HepG2 (cell line): ENCODE measurements at regions not wholly inside any gene's neighbourhood (a gene's known extent, or its start where the extent isn't known, plus 50 kb on each side); places are given as distances from the start of the nearest gene placed in this dataset.

Experiments used
- ATAC-seq: fragments of 200-7000 bp; cut with Tn5 transposase; 3 replicates; pipeline ENCODE4 v1.9.1; 2020; ENCODE audit warnings: mild to moderate bottlenecking, moderate library complexity
- BruUV-seq: library from RNA; stranded (reverse); fragments of 400-500 nt; replicated peaks from 2 replicates; lab custom pipeline; 2021; lab: Mats Ljungman, UMichigan
- CTCF ChIA-PET: fragments of 300-600 bp; formaldehyde crosslinking; extraction: SDS; loops from one replicate; lab custom pipeline; 2021; ENCODE audit warnings: low total read pairs, inconsistent platforms, low intra/inter-chr PET ratio; lab: Yijun Ruan, JAX
- POLR2A ChIA-PET: fragments of 350-600 bp; sonication (Branson Sonifier 250); formaldehyde crosslinking; loops from one replicate; lab custom pipeline; 2020; ENCODE audit warnings: antibody characterized with exemption, inconsistent platforms; lab: Yijun Ruan, JAX
- DNase-seq: peaks from one replicate; pipeline ENCODE4 v3.0.0-alpha.2; 2015; ENCODE audit warnings: low spot score
- FAIRE-seq: peaks from 3 replicates; lab custom pipeline; 2011; peaks lifted over from hg19 to GRCh38; lab: Jason Lieb, UNC
- H2AFZ ChIP-seq: one replicate; pipeline ENCODE4 v1.6.1; 2011; ENCODE audit warnings: low read length, inconsistent platforms
- H3K27ac ChIP-seq: fragments of 300-600 bp; 3 replicates; pipeline ENCODE4 v1.8.0; 2011; ENCODE audit warnings: mixed run types, mild to moderate bottlenecking, mixed read lengths, low read length, inconsistent platforms; ENCODE audit not compliant: insufficient read depth; ENCODE audit errors: extremely low read length
- H3K27me3 ChIP-seq, 2 experiments: fragments of 200-600 bp in 1 of 2; 2 replicates in 1 of 2; 3 replicates in 1 of 2; pipeline versions ENCODE4 v1.6.0 to v1.8.0; 2011; ENCODE audit warnings: low read length in 2 of 2, mild to moderate bottlenecking in 2 of 2, moderate library complexity in 2 of 2, inconsistent platforms in 1 of 2; ENCODE audit not compliant: insufficient read depth in 2 of 2, control insufficient read depth in 1 of 2
- H3K36me3 ChIP-seq, 2 experiments: fragments of 200-600 bp in 1 of 2; replicated peaks in 1 of 2; 2 replicates in 1 of 2; 3 replicates in 1 of 2; pipeline versions ENCODE4 v1.5.1 to v1.8.0; 2011; ENCODE audit warnings: low read length in 2 of 2, inconsistent platforms in 1 of 2; ENCODE audit not compliant: insufficient read depth in 2 of 2, control insufficient read depth in 1 of 2
- H3K4me1 ChIP-seq: 2 replicates; pipeline ENCODE4 v1.5.1; 2012; ENCODE audit warnings: low read length, inconsistent platforms; ENCODE audit not compliant: insufficient read depth
- H3K4me2 ChIP-seq: 2 replicates; pipeline ENCODE4 v1.6.0; 2011; ENCODE audit warnings: low read depth, low read length, inconsistent platforms
- H3K4me3 ChIP-seq, 3 experiments: fragments of 200-600 bp in 1 of 3; sonication (generic), shearing (Covaris generic) in 1 of 3; replicated peaks in 1 of 3; 2 replicates each; pipeline ENCODE4 v1.5.1; 2011 to 2016; ENCODE audit warnings: low read length in 3 of 3, inconsistent platforms in 2 of 3, low read depth in 2 of 3, mild to moderate bottlenecking in 2 of 3, control low read depth in 1 of 3, mixed read lengths in 1 of 3; ENCODE audit not compliant: insufficient read depth in 1 of 3
- H3K79me2 ChIP-seq: one replicate; pipeline ENCODE4 v1.6.1; 2011; ENCODE audit warnings: low read length, inconsistent platforms; ENCODE audit not compliant: insufficient read depth
- H3K9ac ChIP-seq: 2 replicates; pipeline ENCODE4 v1.6.0; 2011; ENCODE audit warnings: mild to moderate bottlenecking, low read depth, low read length, inconsistent platforms; ENCODE audit not compliant: insufficient read depth
- H3K9me3 ChIP-seq: 2 replicates; pipeline ENCODE4 v1.5.1; 2012; ENCODE audit warnings: mild to moderate bottlenecking, low read length
- H4K20me1 ChIP-seq: 2 replicates; pipeline ENCODE4 v1.6.0; 2011; ENCODE audit warnings: inconsistent platforms, mild to moderate bottlenecking, low read length, moderate library complexity; ENCODE audit not compliant: insufficient read depth
- AKAP8 ChIP-seq: sonication (generic); formaldehyde crosslinking; IDR thresholded peaks from 2 replicates; pipeline ENCODE4 v1.5.1; 2020; ENCODE audit warnings: mild to moderate bottlenecking, missing genetic modification reagents
- KLF9 ChIP-seq: IDR thresholded peaks from 2 replicates; pipeline ENCODE4 v1.6.1; 2016; ENCODE audit warnings: low read depth
- MAFF ChIP-seq: IDR thresholded peaks from 2 replicates; pipeline ENCODE4 v1.6.1; 2011; ENCODE audit warnings: low read depth, low read length, improper control_type of control experiment
- MAFK ChIP-seq, 2 experiments: IDR thresholded peaks in 1 of 2; conservative IDR thresholded peaks in 1 of 2; 2 replicates each; pipeline ENCODE4 v1.6.1; 2011; ENCODE audit warnings: improper control_type of control experiment in 2 of 2, low read length in 2 of 2
- SMARCC2 ChIP-seq: fragments of 450-650 bp; IDR thresholded peaks from 2 replicates; pipeline ENCODE4 v1.6.1; 2017; ENCODE audit warnings: antibody characterized with exemption, mild to moderate bottlenecking
- SRF ChIP-seq: IDR thresholded peaks from 2 replicates; pipeline ENCODE4 v1.6.1; 2011; ENCODE audit warnings: mild to moderate bottlenecking, low read depth, low read length, moderate library complexity
- ZBED4 ChIP-seq: sonication (generic); formaldehyde crosslinking; IDR thresholded peaks from 2 replicates; pipeline ENCODE4 v1.4.0; 2020; ENCODE audit warnings: missing genetic modification reagents, borderline replicate concordance
- ZNF101 ChIP-seq: sonication (generic); formaldehyde crosslinking; IDR thresholded peaks from 2 replicates; pipeline ENCODE4 v1.4.0; 2020; ENCODE audit warnings: mild to moderate bottlenecking, low read depth, missing genetic modification reagents, borderline replicate concordance
- ZNF510 ChIP-seq: sonication (generic); formaldehyde crosslinking; IDR thresholded peaks from 2 replicates; pipeline ENCODE4 v1.4.0; 2020; ENCODE audit warnings: low read depth, mild to moderate bottlenecking, missing genetic modification reagents
- ZNF737 ChIP-seq: sonication (generic); formaldehyde crosslinking; IDR thresholded peaks from 2 replicates; pipeline ENCODE4 v1.5.0; 2020; ENCODE audit warnings: missing genetic modification reagents, mild to moderate bottlenecking, borderline replicate concordance
- WGBS: methylation state at CpG from one replicate; pipeline ENCODE4 v1.1.6; 2017; ENCODE audit warnings: low lambda C conversion rate; 5-methylcytosine and 5-hydroxymethylcytosine counted together
- in situ Hi-C: cut with HindIII; loops from 2 replicates; pipeline ENCODE4 v1.10.0; 2017; ENCODE audit warnings: low pct_unique_long_range_greater_than_20kb; ENCODE audit not compliant: extremely low pct_ligation_motif_present
- intact Hi-C: fragments of 100-400 bp; cut with micrococcal nuclease; formaldehyde crosslinking; loops from one replicate; pipeline ENCODE4 v1.10.0; 2022; ENCODE audit not compliant: unreplicated experiment

- H2AFZ ChIP-seq, result no peak overlapping the region
- in situ Hi-C loops, result no loop called here
- TF ChIP-seq MAFK (conservative IDR thresholded peaks at IDR 0.05 in 1 of 2, IDR thresholded peaks at IDR 0.05 in 1 of 2; ENCODE audit: low read length in 2 of 2) (peak; percentile 75 to 93), MAFF (peak; percentile 85), AKAP8 (CRISPR knock-in tag) (no peak)
- TF ChIP-seq, all 625 proteins: peak for 2
- FAIRE-seq (no peak), ATAC-seq (no peak), DNase-seq (no peak)
- POLR2A ChIA-PET, result no interaction called here
- no peaks in the 10 kb centered on the region for H3K27me3 ChIP-seq
- no peaks in the 10 kb centered on the region for H3K36me3 ChIP-seq
- CTCF ChIA-PET, result no interaction called here
- H4K20me1 ChIP-seq, result no peaks in the 10 kb centered on the region
- no peaks in the 10 kb centered on the region for H3K9me3 ChIP-seq
- WGBS, result 21% methylated on average over 1 of the region's 1 CpG
- H3K4me1 ChIP-seq, result no peaks in the 10 kb centered on the region
- intact Hi-C loops, result no loop called here
- H3K4me2 ChIP-seq, result no peak overlapping the region
- no peak overlapping the region for H3K27ac ChIP-seq
- no peak overlapping the region for H3K4me3 ChIP-seq
- no peaks in the 10 kb centered on the region for H3K79me2 ChIP-seq
- H3K9ac ChIP-seq, result no peak overlapping the region
- no TSS peak for BruUV-seq
These were observed 464.0 kb downstream of the KCNJ3 start for GRCh38 chr2:155162494-155162893.

GRCh38 chr2:155161314-155161713 is 462.8 kb downstream of the KCNJ3 start:
- POLR2A ChIA-PET, result no interaction called here
- Histone ChIP-seq H3K9me3 (no peaks in the 10 kb centered on the region), H4K20me1 (no peaks in the 10 kb centered on the region), H3K4me1 (no peaks in the 10 kb centered on the region), H3K79me2 (no peaks in the 10 kb centered on the region), H3K9ac (no peak overlapping the region), H3K4me3 (no peak overlapping the region), H2AFZ (no peak overlapping the region), H3K27me3 (no peaks in the 10 kb centered on the region), H3K36me3 (no peaks in the 10 kb centered on the region), H3K27ac (no peak overlapping the region), H3K4me2 (no peak overlapping the region)
- in situ Hi-C loops, result no loop called here
- CTCF ChIA-PET, result no interaction called here
- no peak for ATAC-seq
- TF ChIP-seq SMARCC2 (no peak), ZNF101 (CRISPR knock-in tag) (no peak), MAFF (peak; percentile 60), ZNF510 (no peak), ZBED4 (CRISPR knock-in tag) (no peak), MAFK (conservative IDR thresholded peaks at IDR 0.05 in 1 of 2, IDR thresholded peaks at IDR 0.05 in 1 of 2; ENCODE audit: low read length in 2 of 2) (peak; percentile 68 to 73), ZNF737 (CRISPR knock-in tag) (no peak), SRF (no peak), KLF9 (CRISPR knock-in tag) (no peak)
- FAIRE-seq, result no peak
- no peak for DNase-seq
- BruUV-seq, result no TSS peak
- intact Hi-C loops, result no loop called here
